GM23338 (cell line): ENCODE measurements at regions not wholly inside any gene's neighbourhood (a gene's known extent, or its start where the extent isn't known, plus 50 kb on each side); places are given as distances from the start of the nearest gene placed in this dataset.

ENCODE experiments used
- ATAC-seq: fragments of 200-7000 bp; cut with Tn5 transposase; 3 replicates; pipeline ENCODE4 v1.9.1; 2020
- DNase-seq: peaks from one replicate; pipeline ENCODE4 v3.0.0-alpha.2; 2015; ENCODE audit warnings: low spot score
- H2AFZ ChIP-seq: fragments of 200-600 bp; sonication (generic); 2 replicates; pipeline ENCODE4 v1.8.0; 2016; ENCODE audit warnings: antibody characterized with exemption, mild to moderate bottlenecking, moderate library complexity
- H3F3A ChIP-seq: fragments of 200-600 bp; sonication (generic); replicated peaks from 2 replicates; pipeline ENCODE4 v1.8.0; 2017; ENCODE audit warnings: antibody characterized with exemption, mixed run types, low read depth
- H3K27ac ChIP-seq: fragments of 200-600 bp; sonication (generic); 2 replicates; pipeline ENCODE4 v1.6.1; 2016; ENCODE audit warnings: low read depth
- H3K27me3 ChIP-seq: fragments of 200-600 bp; sonication (generic); 2 replicates; pipeline ENCODE4 v1.8.0; 2016; ENCODE audit warnings: mild to moderate bottlenecking, mixed run types, moderate library complexity; ENCODE audit not compliant: insufficient read depth
- H3K36me3 ChIP-seq: fragments of 200-600 bp; sonication (generic); 2 replicates; pipeline ENCODE4 v1.8.0; 2016; ENCODE audit warnings: mild to moderate bottlenecking; ENCODE audit not compliant: insufficient read depth
- H3K4me1 ChIP-seq: fragments of 200-600 bp; sonication (generic); 2 replicates; pipeline ENCODE4 v1.8.0; 2016; ENCODE audit warnings: mild to moderate bottlenecking, moderate library complexity; ENCODE audit not compliant: insufficient read depth
- H3K4me2 ChIP-seq: fragments of 200-600 bp; sonication (generic); 2 replicates; pipeline ENCODE4 v1.7.1; 2017; ENCODE audit warnings: mixed run types
- H3K4me3 ChIP-seq: fragments of 200-600 bp; sonication (generic); 2 replicates; pipeline ENCODE4 v1.6.1; 2016; ENCODE audit warnings: mixed run types
- H3K79me2 ChIP-seq: fragments of 200-600 bp; sonication (generic); replicated peaks from 2 replicates; pipeline ENCODE4 v1.8.0; 2017; ENCODE audit warnings: mild to moderate bottlenecking; ENCODE audit not compliant: insufficient read depth
- H3K9me2 ChIP-seq: fragments of 200-600 bp; sonication (generic); 2 replicates; pipeline ENCODE4 v1.8.0; 2017; ENCODE audit not compliant: insufficient read depth
- H4K20me1 ChIP-seq: fragments of 200-600 bp; sonication (generic); replicated peaks from 2 replicates; pipeline ENCODE4 v1.8.0; 2017; ENCODE audit warnings: mild to moderate bottlenecking; ENCODE audit not compliant: insufficient read depth
- H3K27ac Mint-ChIP-seq: 2 replicates; pipeline ENCODE4 v1.8.0; 2020; ENCODE audit warnings: inconsistent platforms, mild to moderate bottlenecking, moderate library complexity, mixed read lengths
- H3K27me3 Mint-ChIP-seq: 3 replicates; pipeline ENCODE4 v1.8.0; 2022; ENCODE audit warnings: low read depth, mild to moderate bottlenecking, moderate library complexity, mixed read lengths, inconsistent platforms; ENCODE audit not compliant: insufficient read depth, poor library complexity
- H3K36me3 Mint-ChIP-seq: 3 replicates; pipeline ENCODE4 v1.8.0; 2021; ENCODE audit warnings: low read depth, mild to moderate bottlenecking, inconsistent platforms, moderate library complexity, mixed read lengths
- H3K4me1 Mint-ChIP-seq: 3 replicates; pipeline ENCODE4 v1.8.0; 2020; ENCODE audit warnings: mild to moderate bottlenecking, inconsistent platforms, mixed read lengths
- H3K4me3 Mint-ChIP-seq: 3 replicates; pipeline ENCODE4 v1.8.0; 2021; ENCODE audit warnings: moderate library complexity, mild to moderate bottlenecking, inconsistent platforms, mixed read lengths
- H3K9me3 Mint-ChIP-seq: 3 replicates; pipeline ENCODE4 v1.8.0; 2020; ENCODE audit warnings: moderate library complexity, mild to moderate bottlenecking, inconsistent platforms, mixed read lengths
- CREB1 ChIP-seq: fragments of 250-450 bp; sonication (Bioruptor Pico); IDR thresholded peaks from 2 replicates; pipeline ENCODE4 v1.5.0; 2020; ENCODE audit warnings: low read depth, mild to moderate bottlenecking, moderate library complexity
- ETS1 ChIP-seq: IDR thresholded peaks from 2 replicates; pipeline ENCODE4 v1.6.1; 2016; ENCODE audit warnings: antibody characterized with exemption
- EZH2 ChIP-seq: fragments of 200-600 bp; sonication (generic); IDR thresholded peaks from one replicate; pipeline ENCODE4 v1.8.0; 2017; ENCODE audit warnings: antibody characterized with exemption, mild to moderate bottlenecking, low read depth; ENCODE audit not compliant: unreplicated experiment
- NANOG ChIP-seq: IDR thresholded peaks from 2 replicates; pipeline ENCODE4 v1.6.1; 2016; ENCODE audit warnings: antibody characterized with exemption, borderline replicate concordance
- POLR2AphosphoS5 ChIP-seq: IDR thresholded peaks from 2 replicates; pipeline ENCODE4 v1.6.1; 2016; ENCODE audit warnings: antibody characterized with exemption, low read depth
- STAT1 ChIP-seq: IDR thresholded peaks from one replicate; pipeline ENCODE4 v1.6.1; 2016; ENCODE audit warnings: antibody characterized with exemption; ENCODE audit not compliant: unreplicated experiment
- ZNF114 ChIP-seq: fragments of 250-450 bp; sonication (Bioruptor Pico); IDR thresholded peaks from 2 replicates; pipeline ENCODE4 v1.5.0; 2020; ENCODE audit warnings: mild to moderate bottlenecking, moderate library complexity
- ZNF331 ChIP-seq: fragments of 250-450 bp; sonication (Bioruptor Pico); IDR thresholded peaks from 2 replicates; pipeline ENCODE4 v1.5.0; 2020; ENCODE audit warnings: low read depth, mild to moderate bottlenecking, moderate library complexity
- TF ChIP-seq, protein P1 (sequence below): IDR thresholded peaks from one replicate; pipeline ENCODE4 v1.6.1; 2018; ENCODE audit warnings: antibody characterized with exemption; ENCODE audit not compliant: unreplicated experiment
- TF ChIP-seq, protein P2 (sequence below), 2 experiments: fragments of 200-600 bp in 1 of 2; sonication (generic) in 1 of 2; conservative IDR thresholded peaks; 2 replicates each; pipeline versions ENCODE4 v1.5.1 to v1.6.1; 2016 to 2017; ENCODE audit warnings: antibody characterized with exemption in 2 of 2, low read depth in 2 of 2, mild to moderate bottlenecking in 2 of 2, moderate library complexity in 1 of 2

GRCh38 chr1:191662051-191662450 is 496.2 kb upstream of the RGS18 start (continued):
- TF ChIP-seq ETS1 (no peak), STAT1 (no peak), POLR2AphosphoS5 (no peak), EZH2 (no peak), ZNF331 (no peak), CREB1 (no peak), ZNF114 (CRISPR knock-in tag) (no peak), NANOG (no peak)
- TF ChIP-seq, protein P1, sequence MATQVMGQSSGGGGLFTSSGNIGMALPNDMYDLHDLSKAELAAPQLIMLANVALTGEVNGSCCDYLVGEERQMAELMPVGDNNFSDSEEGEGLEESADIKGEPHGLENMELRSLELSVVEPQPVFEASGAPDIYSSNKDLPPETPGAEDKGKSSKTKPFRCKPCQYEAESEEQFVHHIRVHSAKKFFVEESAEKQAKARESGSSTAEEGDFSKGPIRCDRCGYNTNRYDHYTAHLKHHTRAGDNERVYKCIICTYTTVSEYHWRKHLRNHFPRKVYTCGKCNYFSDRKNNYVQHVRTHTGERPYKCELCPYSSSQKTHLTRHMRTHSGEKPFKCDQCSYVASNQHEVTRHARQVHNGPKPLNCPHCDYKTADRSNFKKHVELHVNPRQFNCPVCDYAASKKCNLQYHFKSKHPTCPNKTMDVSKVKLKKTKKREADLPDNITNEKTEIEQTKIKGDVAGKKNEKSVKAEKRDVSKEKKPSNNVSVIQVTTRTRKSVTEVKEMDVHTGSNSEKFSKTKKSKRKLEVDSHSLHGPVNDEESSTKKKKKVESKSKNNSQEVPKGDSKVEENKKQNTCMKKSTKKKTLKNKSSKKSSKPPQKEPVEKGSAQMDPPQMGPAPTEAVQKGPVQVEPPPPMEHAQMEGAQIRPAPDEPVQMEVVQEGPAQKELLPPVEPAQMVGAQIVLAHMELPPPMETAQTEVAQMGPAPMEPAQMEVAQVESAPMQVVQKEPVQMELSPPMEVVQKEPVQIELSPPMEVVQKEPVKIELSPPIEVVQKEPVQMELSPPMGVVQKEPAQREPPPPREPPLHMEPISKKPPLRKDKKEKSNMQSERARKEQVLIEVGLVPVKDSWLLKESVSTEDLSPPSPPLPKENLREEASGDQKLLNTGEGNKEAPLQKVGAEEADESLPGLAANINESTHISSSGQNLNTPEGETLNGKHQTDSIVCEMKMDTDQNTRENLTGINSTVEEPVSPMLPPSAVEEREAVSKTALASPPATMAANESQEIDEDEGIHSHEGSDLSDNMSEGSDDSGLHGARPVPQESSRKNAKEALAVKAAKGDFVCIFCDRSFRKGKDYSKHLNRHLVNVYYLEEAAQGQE, result no peak

DNA sequence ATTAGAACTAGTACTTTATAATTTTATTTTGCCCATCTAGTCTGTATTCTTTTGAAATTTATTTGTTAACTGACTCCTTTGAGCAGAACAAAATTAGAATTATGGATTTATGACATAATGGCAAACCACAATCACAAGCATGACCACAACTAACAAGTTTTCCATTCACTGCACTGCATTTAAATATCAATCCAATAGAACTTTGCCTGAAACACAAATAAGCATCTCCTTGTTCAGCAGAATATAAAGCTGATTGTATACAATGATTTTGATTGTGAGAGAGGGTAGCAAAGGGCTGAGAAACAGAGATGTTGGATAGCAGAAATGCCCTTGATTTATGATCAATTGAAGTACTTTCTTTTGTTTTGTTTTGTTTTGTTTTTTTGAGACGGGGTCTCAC is 495.5 kb upstream of the RGS18 start:
- Mint-ChIP-seq H3K4me3 (no peak overlapping the region), H3K27ac (no peak overlapping the region), H3K9me3 (no peaks in the 10 kb centered on the region), H3K36me3 (no peaks in the 10 kb centered on the region), H3K27me3 (no peaks in the 10 kb centered on the region), H3K4me1 (no peaks in the 10 kb centered on the region)
- no peak overlapping the region for H3K4me3 ChIP-seq
- no peaks in the 10 kb centered on the region for H3F3A ChIP-seq
- H3K4me2 ChIP-seq, result no peak overlapping the region
- no peak for ATAC-seq
- H3K36me3 ChIP-seq, result no peaks in the 10 kb centered on the region
- no peak for DNase-seq
- peaks cover 2% of the 10 kb centered on the region; the same call in 1 of the 2 replicates for H3K4me1 ChIP-seq
- no peaks in the 10 kb centered on the region for H4K20me1 ChIP-seq
- no peaks in the 10 kb centered on the region for H3K27me3 ChIP-seq
- no peak overlapping the region for H2AFZ ChIP-seq
- no peaks in the 10 kb centered on the region for H3K9me2 ChIP-seq
- H3K27ac ChIP-seq, result no peak overlapping the region
- H3K79me2 ChIP-seq, result no peaks in the 10 kb centered on the region
- no peak for TF ChIP-seq ZNF331
- TF ChIP-seq NANOG, result no peak
- TF ChIP-seq, protein P2, sequence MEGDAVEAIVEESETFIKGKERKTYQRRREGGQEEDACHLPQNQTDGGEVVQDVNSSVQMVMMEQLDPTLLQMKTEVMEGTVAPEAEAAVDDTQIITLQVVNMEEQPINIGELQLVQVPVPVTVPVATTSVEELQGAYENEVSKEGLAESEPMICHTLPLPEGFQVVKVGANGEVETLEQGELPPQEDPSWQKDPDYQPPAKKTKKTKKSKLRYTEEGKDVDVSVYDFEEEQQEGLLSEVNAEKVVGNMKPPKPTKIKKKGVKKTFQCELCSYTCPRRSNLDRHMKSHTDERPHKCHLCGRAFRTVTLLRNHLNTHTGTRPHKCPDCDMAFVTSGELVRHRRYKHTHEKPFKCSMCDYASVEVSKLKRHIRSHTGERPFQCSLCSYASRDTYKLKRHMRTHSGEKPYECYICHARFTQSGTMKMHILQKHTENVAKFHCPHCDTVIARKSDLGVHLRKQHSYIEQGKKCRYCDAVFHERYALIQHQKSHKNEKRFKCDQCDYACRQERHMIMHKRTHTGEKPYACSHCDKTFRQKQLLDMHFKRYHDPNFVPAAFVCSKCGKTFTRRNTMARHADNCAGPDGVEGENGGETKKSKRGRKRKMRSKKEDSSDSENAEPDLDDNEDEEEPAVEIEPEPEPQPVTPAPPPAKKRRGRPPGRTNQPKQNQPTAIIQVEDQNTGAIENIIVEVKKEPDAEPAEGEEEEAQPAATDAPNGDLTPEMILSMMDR (conservative IDR thresholded peaks at IDR 0.05; ENCODE audit: low read depth in 2 of 2), result no peak
